Activated T-helper 2 cell treated with anti-CD3 and anti-CD28 coated beads, Interferon-gamma antibody, Interleukin-2, Interleukin-4, amounts not matched to agents 10 μg/mL and 5 μg/mL and 100 μg/mL, durations not matched to agents 14 hours and 24 hours and 36 hours (primary cell): ENCODE measurements at regions not wholly inside any gene's neighbourhood (a gene's known extent, or its start where the extent isn't known, plus 50 kb on each side); places are given as distances from the start of the nearest gene placed in this dataset.

Experiments used
- DNase-seq: peaks from one replicate; pipeline ENCODE4 v3.0.0; 2021; ENCODE audit warnings: low spot score
- H3K27ac Mint-ChIP-seq: one replicate; pipeline ENCODE4 v1.8.0; 2021; ENCODE audit warnings: mixed read lengths
- H3K27me3 Mint-ChIP-seq: one replicate; pipeline ENCODE4 v1.8.0; 2021; ENCODE audit warnings: low read depth, mixed read lengths
- H3K36me3 Mint-ChIP-seq: one replicate; pipeline ENCODE4 v1.8.0; 2021; ENCODE audit warnings: low read depth, mixed read lengths
- H3K4me1 Mint-ChIP-seq: one replicate; pipeline ENCODE4 v1.8.0; 2021; ENCODE audit warnings: low read depth, mixed read lengths
- H3K4me3 Mint-ChIP-seq: one replicate; pipeline ENCODE4 v1.8.0; 2021; ENCODE audit warnings: low read depth, mild to moderate bottlenecking, moderate library complexity, mixed read lengths
- H3K9me3 Mint-ChIP-seq: one replicate; pipeline ENCODE4 v1.8.0; 2021; ENCODE audit warnings: mixed read lengths
- intact Hi-C: fragments of 100-400 bp; cut with micrococcal nuclease; formaldehyde crosslinking; loops from one replicate; pipeline ENCODE4 v1.15.1; 2023

GRCh38 chr2:236671896-236672562 is 102.4 kb downstream of the ACKR3 start:
- Mint-ChIP-seq H3K27ac (no peak overlapping the region), H3K9me3 (no peaks in the 10 kb centered on the region), H3K4me3 (no peak overlapping the region)

GRCh38 chr2:236672606-236673005 is 103.0 kb downstream of the ACKR3 start:
- Mint-ChIP-seq H3K4me1 (no peaks in the 10 kb centered on the region), H3K9me3 (no peaks in the 10 kb centered on the region)
- DNase-seq, result no peak

More at GRCh38 chr2:236671896-236672562, 102.4 kb downstream of the ACKR3 start:
- Mint-ChIP-seq H3K27me3 (peaks cover 3% of the 10 kb centered on the region), H3K36me3 (no peaks in the 10 kb centered on the region), H3K4me1 (no peaks in the 10 kb centered on the region)
- intact Hi-C loops, result no loop called here
- DNase-seq, result no peak

GRCh38 chr2:236673126-236673822 is 103.6 kb downstream of the ACKR3 start:
- Mint-ChIP-seq H3K27ac (no peak overlapping the region), H3K36me3 (no peaks in the 10 kb centered on the region), H3K9me3 (no peaks in the 10 kb centered on the region), H3K4me3 (no peak overlapping the region), H3K4me1 (no peaks in the 10 kb centered on the region), H3K27me3 (peaks cover 3% of the 10 kb centered on the region)
- intact Hi-C loops, result no loop called here
- no peak for DNase-seq

More at GRCh38 chr2:236672606-236673005, 103.0 kb downstream of the ACKR3 start:
- Mint-ChIP-seq H3K27me3 (peaks cover 3% of the 10 kb centered on the region), H3K4me3 (no peak overlapping the region), H3K36me3 (no peaks in the 10 kb centered on the region), H3K27ac (no peak overlapping the region)
- intact Hi-C loops, result no loop called here

GRCh38 chr2:236673823-236674185 is 104.2 kb downstream of the ACKR3 start:
- intact Hi-C loops, result no loop called here
- no peak for DNase-seq
- H3K27ac Mint-ChIP-seq, result no peak overlapping the region

GRCh38 chr2:236674238-236674637 is 104.6 kb downstream of the ACKR3 start:
- no peaks in the 10 kb centered on the region for H3K36me3 Mint-ChIP-seq
- no peak overlapping the region for H3K27ac Mint-ChIP-seq
- H3K9me3 Mint-ChIP-seq, result no peaks in the 10 kb centered on the region

More at GRCh38 chr2:236673823-236674185, 104.2 kb downstream of the ACKR3 start:
- H3K4me1 Mint-ChIP-seq, result no peaks in the 10 kb centered on the region
- H3K27me3 Mint-ChIP-seq, result peaks cover 3% of the 10 kb centered on the region
- no peak overlapping the region for H3K4me3 Mint-ChIP-seq
- H3K9me3 Mint-ChIP-seq, result no peaks in the 10 kb centered on the region
- H3K36me3 Mint-ChIP-seq, result no peaks in the 10 kb centered on the region

GRCh38 chr2:236674646-236675045 is 105.0 kb downstream of the ACKR3 start:
- no peak for DNase-seq
- no peak overlapping the region for H3K27ac Mint-ChIP-seq
- no peaks in the 10 kb centered on the region for H3K9me3 Mint-ChIP-seq
- no peaks in the 10 kb centered on the region for H3K36me3 Mint-ChIP-seq
- intact Hi-C loops, result no loop called here
- H3K4me3 Mint-ChIP-seq, result no peak overlapping the region
- H3K4me1 Mint-ChIP-seq, result no peaks in the 10 kb centered on the region
- peaks cover 3% of the 10 kb centered on the region for H3K27me3 Mint-ChIP-seq

More at GRCh38 chr2:236674238-236674637, 104.6 kb downstream of the ACKR3 start:
- Mint-ChIP-seq H3K4me3 (no peak overlapping the region), H3K4me1 (no peaks in the 10 kb centered on the region), H3K27me3 (peaks cover 3% of the 10 kb centered on the region)
- intact Hi-C loops, result no loop called here
- no peak for DNase-seq

- DNase-seq, result no peak
- Mint-ChIP-seq H3K36me3 (no peaks in the 10 kb centered on the region), H3K27me3 (peaks cover 3% of the 10 kb centered on the region), H3K27ac (no peak overlapping the region), H3K9me3 (no peaks in the 10 kb centered on the region), H3K4me3 (no peak overlapping the region), H3K4me1 (no peaks in the 10 kb centered on the region)
- intact Hi-C loops, result no loop called here
Observed at GRCh38 chr2:236675051-236675450, 105.4 kb downstream of the ACKR3 start.

- intact Hi-C loops, result no loop called here
- Mint-ChIP-seq H3K27me3 (peaks cover 3% of the 10 kb centered on the region), H3K4me3 (no peak overlapping the region), H3K4me1 (no peaks in the 10 kb centered on the region), H3K27ac (no peak overlapping the region), H3K36me3 (no peaks in the 10 kb centered on the region), H3K9me3 (no peaks in the 10 kb centered on the region)
- no peak for DNase-seq
Observed at GRCh38 chr2:236675526-236675925, 105.9 kb downstream of the ACKR3 start.

- Mint-ChIP-seq H3K9me3 (no peaks in the 10 kb centered on the region), H3K4me3 (no peak overlapping the region)
- intact Hi-C loops, result no loop called here
Observed at GRCh38 chr2:236676136-236676873, 106.7 kb downstream of the ACKR3 start.

GRCh38 chr2:236677368-236677767 is 107.7 kb downstream of the ACKR3 start:
- Mint-ChIP-seq H3K27ac (no peak overlapping the region), H3K4me3 (no peak overlapping the region), H3K27me3 (peaks cover 3% of the 10 kb centered on the region), H3K36me3 (no peaks in the 10 kb centered on the region), H3K9me3 (no peaks in the 10 kb centered on the region), H3K4me1 (no peaks in the 10 kb centered on the region)
- DNase-seq, result no peak
- intact Hi-C loops, result no loop called here

More at GRCh38 chr2:236676136-236676873, 106.7 kb downstream of the ACKR3 start:
- no peaks in the 10 kb centered on the region for H3K4me1 Mint-ChIP-seq
- no peaks in the 10 kb centered on the region for H3K36me3 Mint-ChIP-seq
- no peak overlapping the region for H3K27ac Mint-ChIP-seq
- peaks cover 3% of the 10 kb centered on the region for H3K27me3 Mint-ChIP-seq
- DNase-seq, result no peak

GRCh38 chr2:236678307-236678975 is 108.8 kb downstream of the ACKR3 start:
- intact Hi-C loops, result no loop called here
- DNase-seq, result no peak
- H3K27ac Mint-ChIP-seq, result no peak overlapping the region
- H3K4me3 Mint-ChIP-seq, result no peak overlapping the region
- peaks cover 3% of the 10 kb centered on the region for H3K27me3 Mint-ChIP-seq
- no peaks in the 10 kb centered on the region for H3K4me1 Mint-ChIP-seq
- no peaks in the 10 kb centered on the region for H3K36me3 Mint-ChIP-seq
- H3K9me3 Mint-ChIP-seq, result no peaks in the 10 kb centered on the region

GRCh38 chr2:236679884-236680860 is 110.5 kb downstream of the ACKR3 start:
- H3K4me1 Mint-ChIP-seq, result no peaks in the 10 kb centered on the region
- intact Hi-C loops, result no loop called here

More at GRCh38 chr2:236679884-236680860, 110.5 kb downstream of the ACKR3 start:
- no peaks in the 10 kb centered on the region for H3K36me3 Mint-ChIP-seq
- no peak for DNase-seq
- H3K27me3 Mint-ChIP-seq, result peaks cover 3% of the 10 kb centered on the region
- H3K27ac Mint-ChIP-seq, result no peak overlapping the region
- no peaks in the 10 kb centered on the region for H3K9me3 Mint-ChIP-seq
- no peak overlapping the region for H3K4me3 Mint-ChIP-seq
